Fibroblast of lung (primary cell): ENCODE measurements at regions not wholly inside any gene's neighbourhood (a gene's known extent, or its start where the extent isn't known, plus 50 kb on each side); places are given as distances from the start of the nearest gene placed in this dataset.

Source experiments
- DNase-seq, 2 donors: peaks; one replicate each; pipeline versions ENCODE4 v3.0.0 to v3.0.0-alpha.2; 2010; ENCODE audit warnings: low read depth in 2 of 2
- H2AFZ ChIP-seq: 2 replicates; pipeline ENCODE4 v1.5.1; 2012; ENCODE audit warnings: low read length, control low read depth, inconsistent platforms
- H3K27ac ChIP-seq: 2 replicates; pipeline ENCODE4 v1.5.1; 2011; ENCODE audit warnings: low read length, control low read depth; ENCODE audit not compliant: insufficient read depth
- H3K27me3 ChIP-seq: 2 replicates; pipeline ENCODE4 v1.5.1; 2011; ENCODE audit warnings: mild to moderate bottlenecking, low read length; ENCODE audit not compliant: control insufficient read depth, insufficient read depth
- H3K36me3 ChIP-seq: 2 replicates; pipeline ENCODE4 v1.5.1; 2011; ENCODE audit warnings: low read length; ENCODE audit not compliant: control insufficient read depth, insufficient read depth
- H3K4me1 ChIP-seq: 2 replicates; pipeline ENCODE4 v1.5.1; 2011; ENCODE audit warnings: low read length; ENCODE audit not compliant: control insufficient read depth, insufficient read depth; ENCODE audit errors: extremely low read depth
- H3K4me2 ChIP-seq: 2 replicates; pipeline ENCODE4 v1.5.1; 2011; ENCODE audit warnings: low read length, control low read depth; ENCODE audit not compliant: insufficient read depth; ENCODE audit errors: extremely low read depth
- H3K4me3 ChIP-seq, 4 experiments: fragments of 200-600 bp in 1 of 4; sonication (generic) in 1 of 4; replicated peaks in 1 of 4; 2 replicates each; pipeline ENCODE4 v1.5.1; 2011 to 2016; ENCODE audit warnings: low read length in 4 of 4, low read depth in 3 of 4, mild to moderate bottlenecking in 3 of 4, control low read depth in 2 of 4, inconsistent platforms in 1 of 4, mixed read lengths in 1 of 4; ENCODE audit not compliant: insufficient read depth in 1 of 4; ENCODE audit errors: control extremely low read depth in 1 of 4
- H3K79me2 ChIP-seq: 2 replicates; pipeline ENCODE4 v1.5.1; 2012; ENCODE audit warnings: mild to moderate bottlenecking, low read length, inconsistent platforms; ENCODE audit not compliant: control insufficient read depth, insufficient read depth
- H3K9ac ChIP-seq: 2 replicates; pipeline ENCODE4 v1.5.1; 2011; ENCODE audit warnings: mild to moderate bottlenecking, low read length, control low read depth; ENCODE audit not compliant: insufficient read depth
- H3K9me3 ChIP-seq: 2 replicates; pipeline ENCODE4 v1.5.1; 2012; ENCODE audit warnings: low read depth, low read length; ENCODE audit not compliant: control insufficient read depth, insufficient read depth
- H4K20me1 ChIP-seq: 2 replicates; pipeline ENCODE4 v1.5.1; 2011; ENCODE audit warnings: low read length; ENCODE audit not compliant: control insufficient read depth, insufficient read depth; ENCODE audit errors: extremely low read depth
- CTCF ChIP-seq, 2 donors: IDR thresholded peaks in 1 of 2; conservative IDR thresholded peaks in 1 of 2; 1 replicate in 1 of 2; 2 replicates in 1 of 2; pipeline ENCODE4 v1.5.1; 2011 to 2012; ENCODE audit warnings: low read length in 2 of 2, control low read depth in 1 of 2, inconsistent platforms in 1 of 2, low read depth in 1 of 2, mild to moderate bottlenecking in 1 of 2
- EZH2 ChIP-seq: IDR thresholded peaks from 2 replicates; pipeline ENCODE4 v1.5.1; 2012; ENCODE audit warnings: low read length, control low read depth, mild to moderate bottlenecking; ENCODE audit errors: missing control alignments

- Histone ChIP-seq H3K27ac (no peak overlapping the region), H2AFZ (no peak overlapping the region), H3K79me2 (no peaks in the 10 kb centered on the region), H3K36me3 (no peaks in the 10 kb centered on the region), H4K20me1 (no peaks in the 10 kb centered on the region), H3K4me1 (no peaks in the 10 kb centered on the region), H3K27me3 (no peaks in the 10 kb centered on the region), H3K4me2 (no peak overlapping the region), H3K9me3 (no peaks in the 10 kb centered on the region), H3K9ac (no peak overlapping the region), H3K4me3 (no peak overlapping the region)
- no peak for TF ChIP-seq CTCF (conservative IDR thresholded peaks at IDR 0.05 in 1 of 2, IDR thresholded peaks at IDR 0.05 in 1 of 2; ENCODE audit: low read depth in 1 of 2, low read length in 2 of 2)
- no peak for DNase-seq
Observed at GRCh38 chr4:135385830-135386581, 1184.4 kb upstream of the PABPC4L start.

GRCh38 chr4:135383356-135384288, 1182.0 kb upstream of the PABPC4L start:
- no peak for DNase-seq
- H3K9me3 ChIP-seq, result no peaks in the 10 kb centered on the region

More at GRCh38 chr4:135383356-135384288, 1182.0 kb upstream of the PABPC4L start:
- Histone ChIP-seq H2AFZ (no peak overlapping the region), H3K27me3 (no peaks in the 10 kb centered on the region), H3K4me3 (no peak overlapping the region), H3K4me1 (no peaks in the 10 kb centered on the region), H4K20me1 (no peaks in the 10 kb centered on the region), H3K36me3 (no peaks in the 10 kb centered on the region), H3K79me2 (no peaks in the 10 kb centered on the region), H3K9ac (no peak overlapping the region), H3K4me2 (no peak overlapping the region), H3K27ac (no peak overlapping the region)
- no peak for TF ChIP-seq CTCF (conservative IDR thresholded peaks at IDR 0.05 in 1 of 2, IDR thresholded peaks at IDR 0.05 in 1 of 2; ENCODE audit: low read depth in 1 of 2, low read length in 2 of 2)
- TF ChIP-seq EZH2, result no peak
